Activated CD8-positive, alpha-beta memory T cell treated with anti-CD3 and anti-CD28 coated beads for 1 hour (primary cell): ENCODE measurements at regions not wholly inside any gene's neighbourhood (a gene's known extent, or its start where the extent isn't known, plus 50 kb on each side); places are given as distances from the start of the nearest gene placed in this dataset.

Experiments
- DNase-seq, 2 donors: peaks; one replicate each; pipeline ENCODE4 v3.0.0-alpha.2; 2020; ENCODE audit warnings: low read depth in 1 of 2; ENCODE audit errors: extremely low read depth in 1 of 2

- DNase-seq, result no peak
Measured at GRCh38 chr21:24938573-24938972, 668.7 kb downstream of the MRPL39 start.

- DNase-seq, result no peak
Measured at GRCh38 chr21:24935991-24936390, 671.3 kb downstream of the MRPL39 start.

DNA sequence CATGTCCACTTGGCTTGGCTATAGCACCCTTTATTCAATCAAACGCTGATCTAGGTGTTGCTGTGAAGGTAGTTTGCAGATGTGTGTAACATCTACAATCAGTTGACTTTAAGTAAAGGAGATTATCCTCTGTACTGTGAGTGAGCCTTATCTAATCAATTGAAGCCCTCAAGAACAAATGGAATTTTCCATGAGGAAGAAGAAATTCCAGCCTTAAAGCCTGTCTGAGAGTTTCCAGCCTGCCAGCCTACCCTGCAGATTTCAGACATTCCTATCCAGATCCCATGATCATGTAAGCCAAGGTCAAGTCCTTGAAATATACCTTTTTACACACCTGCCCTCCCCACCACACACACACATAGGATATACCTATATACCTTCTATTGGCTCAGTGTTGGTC is 696.7 kb downstream of the MRPL39 start:
- no peak for DNase-seq

DNA sequence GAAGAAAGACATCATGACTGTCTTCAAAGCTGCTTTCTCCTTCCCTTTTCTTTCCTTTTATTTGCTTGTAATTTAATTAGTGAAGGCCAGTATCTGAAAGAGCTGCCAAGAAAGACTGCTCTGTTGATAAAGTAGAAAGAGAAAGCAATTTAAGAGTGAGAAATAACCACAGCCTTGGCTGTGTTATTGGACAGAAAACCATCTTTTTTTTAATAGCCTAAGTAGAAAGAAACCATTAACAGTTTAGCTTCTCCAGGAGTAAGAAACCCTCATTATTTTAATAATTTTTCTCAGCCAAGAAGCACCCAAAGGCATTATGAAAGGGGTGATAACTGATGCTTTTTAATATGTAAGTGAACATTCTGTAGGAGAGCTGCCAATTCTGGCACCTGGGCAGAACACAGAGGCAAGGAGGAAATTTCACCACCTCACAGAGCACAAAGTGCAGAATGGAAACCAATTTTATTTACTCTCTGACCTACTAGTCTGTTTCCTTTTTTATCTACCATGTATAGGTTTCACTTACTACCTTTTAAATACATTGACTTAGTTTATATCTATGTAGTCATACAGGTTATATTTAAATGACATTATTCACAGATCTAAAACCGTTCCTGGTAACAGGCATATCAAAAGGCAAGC is 703.2 kb downstream of the MRPL39 start:
- DNase-seq, result no peak

GRCh38 chr21:24899138-24899537 is 708.1 kb downstream of the MRPL39 start:
- no peak for DNase-seq

DNA sequence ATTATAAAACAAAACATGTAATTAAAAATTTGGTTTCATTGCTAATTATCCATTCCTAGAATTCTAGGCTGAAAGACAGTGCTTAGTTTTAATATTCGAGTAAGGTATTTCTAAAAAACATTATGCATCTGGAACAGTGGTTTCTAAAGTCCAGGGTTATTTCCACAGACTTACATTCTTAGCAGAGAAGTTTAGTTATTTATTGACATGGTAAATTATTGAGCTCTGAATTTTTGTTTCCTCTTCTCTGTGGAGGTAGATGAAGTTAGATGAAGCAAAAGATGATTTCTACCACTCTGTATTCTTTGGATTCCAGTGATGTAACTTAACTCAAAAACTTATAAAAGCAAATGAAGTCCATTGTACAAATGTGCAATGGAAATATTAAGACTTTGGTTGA is 709.4 kb downstream of the MRPL39 start:
- DNase-seq, result no peak

GRCh38 chr21:24896735-24897124 is 710.6 kb downstream of the MRPL39 start:
- DNase-seq, result no peak

- no peak for DNase-seq
Measured at GRCh38 chr21:24895885-24896734, 711.2 kb downstream of the MRPL39 start.

DNA sequence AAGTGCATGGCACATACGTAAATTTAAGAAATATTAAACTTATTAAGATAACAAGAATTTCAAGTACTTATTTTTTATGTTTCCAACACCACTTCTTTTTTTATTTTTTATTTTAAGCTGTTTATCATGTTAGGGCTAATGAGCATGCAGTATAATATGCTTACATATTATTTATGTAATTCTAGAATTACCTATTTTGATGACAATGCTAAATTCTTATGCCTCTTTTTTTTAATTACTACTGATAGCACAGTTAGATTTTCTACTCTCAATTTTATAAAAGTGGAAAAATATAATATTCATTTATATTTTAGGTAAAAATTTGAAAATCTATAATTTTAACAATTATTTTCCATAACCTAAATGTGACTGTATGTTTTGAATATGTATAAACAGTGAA is 713.0 kb downstream of the MRPL39 start:
- DNase-seq, result no peak

DNA sequence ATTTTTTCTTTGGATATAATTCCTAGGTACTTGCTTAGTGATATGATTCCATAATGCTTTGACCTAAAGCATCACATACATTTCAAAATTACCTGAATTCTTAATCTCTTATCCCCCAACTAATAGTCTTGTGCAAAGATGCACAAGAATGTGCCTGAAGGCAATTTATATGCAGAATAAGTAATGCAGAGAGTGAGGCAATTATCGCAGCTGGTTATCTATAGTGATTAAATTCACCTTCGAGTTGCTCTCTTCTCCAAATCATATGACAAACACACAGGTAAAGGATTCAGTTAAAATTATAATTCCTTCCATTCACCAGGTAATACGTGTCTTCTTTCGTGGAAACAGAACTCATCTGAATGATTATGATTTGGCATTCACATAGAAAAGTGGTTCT is 717.3 kb downstream of the MRPL39 start:
- no peak for DNase-seq

DNA sequence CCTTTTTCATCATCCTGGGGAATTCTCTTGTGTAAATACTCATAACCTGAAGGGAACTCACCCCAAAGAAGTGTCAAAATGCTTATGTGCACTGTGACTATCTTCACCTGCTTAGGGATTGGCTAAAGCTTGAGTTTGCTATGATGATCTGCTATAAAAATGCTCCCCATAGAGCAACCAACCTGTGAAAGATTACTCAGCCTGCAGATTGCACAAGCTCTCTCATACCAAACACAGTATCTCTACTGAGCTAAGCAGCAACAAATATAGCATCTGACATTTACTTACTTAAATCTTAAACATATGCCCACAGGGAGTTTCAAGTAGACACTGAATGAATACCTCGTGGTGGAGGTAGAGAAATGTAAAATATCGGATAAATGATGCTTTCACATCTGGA is 725.8 kb downstream of the MRPL39 start:
- DNase-seq, result no peak

- DNase-seq, result no peak
Measured at GRCh38 chr21:24870633-24871032, 736.6 kb downstream of the MRPL39 start.

GRCh38 chr21:24869862-24870261 is 737.4 kb downstream of the MRPL39 start:
- DNase-seq, result no peak

- DNase-seq, result no peak
Measured at GRCh38 chr21:24868117-24868516, 739.2 kb downstream of the MRPL39 start.

- DNase-seq, result no peak
Measured at GRCh38 chr21:24861471-24861870, 745.8 kb downstream of the MRPL39 start.

DNA sequence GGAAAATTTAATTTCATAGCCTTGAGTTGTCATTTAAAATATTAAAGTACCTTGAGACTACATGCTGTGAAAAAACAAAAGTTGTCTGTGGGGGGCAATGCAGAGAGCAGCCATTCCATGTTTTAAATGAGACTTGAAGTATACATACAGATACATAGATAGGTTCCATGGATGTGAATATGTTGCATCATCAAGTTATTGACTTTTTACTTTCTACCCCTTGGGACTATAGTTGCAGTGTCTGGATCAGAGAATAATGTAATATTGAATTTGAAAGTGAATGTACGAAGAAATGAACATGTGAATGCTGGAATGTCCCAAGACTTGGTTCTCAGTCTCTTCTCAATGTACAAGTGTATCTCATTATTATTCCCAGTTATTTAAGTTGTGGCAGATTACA is 751.0 kb downstream of the MRPL39 start:
- no peak for DNase-seq

- no peak for DNase-seq
Measured at GRCh38 chr21:24852610-24853195, 754.6 kb downstream of the MRPL39 start.

DNA sequence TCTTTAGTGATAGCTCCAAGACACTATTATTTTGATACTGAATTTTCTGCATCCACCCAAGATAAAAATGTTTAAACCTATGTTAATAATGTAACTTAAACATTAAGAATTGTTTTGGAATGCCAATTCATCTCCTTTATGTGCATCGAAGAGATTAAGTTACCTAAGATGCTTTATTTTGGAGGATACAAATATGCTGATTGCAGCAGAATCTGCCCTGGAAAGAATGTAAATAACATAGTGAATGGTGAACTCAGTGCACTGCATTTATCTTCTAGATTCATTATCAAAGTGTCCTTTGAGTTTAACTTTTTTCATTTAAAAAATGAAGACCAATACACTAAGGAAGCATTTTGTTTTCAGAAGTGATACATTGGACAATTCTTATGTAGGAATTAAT is 757.2 kb downstream of the MRPL39 start:
- no peak for DNase-seq

DNA sequence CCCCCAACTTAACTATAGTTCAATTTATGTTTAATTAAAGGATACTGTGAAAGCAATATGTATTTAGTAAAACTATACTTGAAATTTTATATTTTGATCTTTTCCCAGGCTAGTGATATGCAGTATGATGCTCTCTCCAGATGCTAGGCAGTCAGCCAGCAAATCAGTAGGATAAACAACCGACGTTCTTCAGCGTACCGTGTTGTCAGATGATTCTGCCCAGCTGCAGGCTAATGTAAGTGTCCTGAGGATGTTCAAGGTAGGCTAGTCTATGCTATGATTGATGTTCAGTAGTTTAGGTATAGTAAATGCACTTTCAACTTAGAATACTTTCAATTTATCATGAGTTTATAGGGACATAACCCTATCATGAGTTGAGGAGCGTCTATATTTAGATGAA is 762.6 kb downstream of the MRPL39 start:
- DNase-seq, result no peak

- no peak for DNase-seq
Measured at GRCh38 chr21:24840287-24840686, 767.0 kb downstream of the MRPL39 start.

DNA sequence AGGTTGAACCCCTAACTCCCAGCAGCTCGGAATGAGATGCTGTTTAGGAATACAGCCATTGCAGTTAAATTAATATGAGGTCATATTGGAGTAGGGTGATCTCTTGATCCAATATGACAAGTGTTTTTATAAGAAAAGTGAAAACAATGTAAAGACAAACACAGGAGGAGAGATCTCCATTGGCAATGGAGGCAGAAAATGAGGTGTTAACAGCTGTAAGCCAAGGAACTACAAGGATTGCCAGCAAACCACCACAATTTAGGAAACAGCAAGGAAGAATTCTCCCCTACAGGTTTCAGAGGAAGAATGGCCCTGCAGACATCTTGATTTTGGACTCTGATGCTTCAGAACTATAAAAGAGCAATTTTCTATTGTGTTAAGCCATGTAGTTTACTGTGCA is 774.3 kb downstream of the MRPL39 start:
- no peak for DNase-seq

DNA sequence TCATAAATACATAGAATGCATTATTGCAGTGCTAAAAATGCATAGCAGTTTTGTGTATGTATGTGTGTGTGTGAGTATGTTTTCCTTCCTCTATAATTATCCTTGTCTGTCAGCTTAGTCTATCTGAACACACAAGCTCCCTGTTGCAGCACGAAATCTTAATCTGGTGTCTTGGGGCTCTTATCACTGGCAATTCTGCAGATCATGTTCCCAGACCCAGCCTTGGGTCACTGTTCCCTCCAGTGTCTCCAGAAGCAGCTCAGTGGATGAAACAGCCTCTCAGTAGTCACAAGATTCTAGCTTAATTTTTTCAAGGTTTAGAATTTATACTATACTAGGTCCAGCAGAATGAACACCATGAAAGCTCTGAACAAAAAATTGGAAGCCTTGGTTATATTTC is 777.9 kb downstream of the MRPL39 start:
- no peak for DNase-seq
